Activated CD8-positive, alpha-beta memory T cell treated with anti-CD3 and anti-CD28 coated beads for 48 hours (primary cell): ENCODE measurements at regions not wholly inside any gene's neighbourhood (a gene's known extent, or its start where the extent isn't known, plus 50 kb on each side); places are given as distances from the start of the nearest gene placed in this dataset.
"Not testable (repeated sequence)": the region's sequence is repeated elsewhere in the genome, so short reads cannot be mapped to it uniquely, and the experiment has no call there.

Source experiments
- DNase-seq, 3 experiments: peaks; one replicate each; pipeline ENCODE4 v3.0.0-alpha.2; 2020; ENCODE audit warnings: low read depth in 2 of 3, low spot score in 2 of 3

- no peak for DNase-seq
Observed at GRCh38 chr14:29982171-29982570, 54.5 kb upstream of the PRKD1 start.

GRCh38 chr14:29982993-29983392 lies 55.3 kb upstream of the PRKD1 start:
- no peak for DNase-seq

- DNase-seq, result not testable (repeated sequence)
Observed at GRCh38 chr14:29990344-29990857, 62.8 kb upstream of the PRKD1 start.

- DNase-seq, result no peak
Observed at GRCh38 chr14:29990993-29991392, 63.3 kb upstream of the PRKD1 start.

GRCh38 chr14:29993143-29993542 lies 65.5 kb upstream of the PRKD1 start:
- DNase-seq, result no peak

GRCh38 chr14:29999013-29999539 lies 71.4 kb upstream of the PRKD1 start:
- DNase-seq, result no peak

- DNase-seq, result no peak
Observed at GRCh38 chr14:30002859-30003258, 75.2 kb upstream of the PRKD1 start.

GRCh38 chr14:30005114-30005808 lies 77.6 kb upstream of the PRKD1 start:
- DNase-seq, result no peak

GRCh38 chr14:30006695-30007094 lies 79.0 kb upstream of the PRKD1 start:
- DNase-seq, result no peak

GRCh38 chr14:30015489-30015888 lies 87.8 kb upstream of the PRKD1 start:
- DNase-seq, result no peak

GRCh38 chr14:30016002-30016401 lies 88.4 kb upstream of the PRKD1 start:
- no peak for DNase-seq

GRCh38 chr14:30017370-30017993 lies 89.8 kb upstream of the PRKD1 start:
- DNase-seq, result no peak

GRCh38 chr14:30020271-30020670 lies 92.6 kb upstream of the PRKD1 start:
- no peak for DNase-seq

- no peak for DNase-seq
Observed at GRCh38 chr14:30020687-30021086, 93.0 kb upstream of the PRKD1 start.

- not testable (repeated sequence) for DNase-seq
Observed at GRCh38 chr14:30023350-30023749, 95.7 kb upstream of the PRKD1 start.

GRCh38 chr14:30034152-30034551 lies 106.5 kb upstream of the PRKD1 start:
- no peak for DNase-seq

GRCh38 chr14:30035361-30035760 lies 107.7 kb upstream of the PRKD1 start:
- no peak for DNase-seq

- DNase-seq, result no peak
Observed at GRCh38 chr14:30045720-30046119, 118.1 kb upstream of the PRKD1 start.

GRCh38 chr14:30053103-30053502 lies 125.5 kb upstream of the PRKD1 start:
- no peak for DNase-seq

- no peak for DNase-seq
Observed at GRCh38 chr14:30054201-30054600, 126.6 kb upstream of the PRKD1 start.

- no peak for DNase-seq
Observed at GRCh38 chr14:30058401-30058800, 130.8 kb upstream of the PRKD1 start.

GRCh38 chr14:30063746-30064145 lies 136.1 kb upstream of the PRKD1 start:
- no peak for DNase-seq

GRCh38 chr14:30064454-30064853 lies 136.8 kb upstream of the PRKD1 start:
- no peak for DNase-seq
